ENCODE measurements at regions not wholly inside any gene's neighbourhood (a gene's known extent, or its start where the extent isn't known, plus 50 kb on each side); places are given as distances from the start of the nearest gene placed in this dataset.

GRCh38 chr13:89749888-89750287 is 1597.6 kb upstream of the MIR17HG start:
- no peaks in the 10 kb centered on the region for H3K4me1 Mint-ChIP-seq
- no peaks in the 10 kb centered on the region for H3K27me3 Mint-ChIP-seq
- H3K9me3 Mint-ChIP-seq: peaks cover 3% of the 10 kb centered on the region
- no peak overlapping the region for H3K27ac Mint-ChIP-seq
- H3K4me3 Mint-ChIP-seq: no peak overlapping the region
- DNase-seq: no peak
- no peaks in the 10 kb centered on the region for H3K36me3 Mint-ChIP-seq

- no peak for DNase-seq
- Mint-ChIP-seq H3K27ac (no peak overlapping the region), H3K4me1 (no peaks in the 10 kb centered on the region), H3K36me3 (no peaks in the 10 kb centered on the region), H3K9me3 (peaks cover 2% of the 10 kb centered on the region), H3K27me3 (no peaks in the 10 kb centered on the region), H3K4me3 (no peak overlapping the region)
Observed at GRCh38 chr13:89750371-89750770, 1597.1 kb upstream of the MIR17HG start.

GRCh38 chr13:89751432-89751930 is 1596.0 kb upstream of the MIR17HG start:
- peaks cover 4% of the 10 kb centered on the region for H3K9me3 Mint-ChIP-seq
- H3K4me1 Mint-ChIP-seq: no peaks in the 10 kb centered on the region
- no peak for DNase-seq
- H3K4me3 Mint-ChIP-seq: no peak overlapping the region
- no peaks in the 10 kb centered on the region for H3K27me3 Mint-ChIP-seq
- no peak overlapping the region for H3K27ac Mint-ChIP-seq
- no peaks in the 10 kb centered on the region for H3K36me3 Mint-ChIP-seq

GRCh38 chr13:89752394-89752793 is 1595.1 kb upstream of the MIR17HG start:
- no peak overlapping the region for H3K4me3 Mint-ChIP-seq
- no peaks in the 10 kb centered on the region for H3K4me1 Mint-ChIP-seq
- H3K27me3 Mint-ChIP-seq: no peaks in the 10 kb centered on the region

GRCh38 chr13:89755729-89756492 is 1591.6 kb upstream of the MIR17HG start:
- H3K9me3 Mint-ChIP-seq: peaks cover 5% of the 10 kb centered on the region
- no peak overlapping the region for H3K4me3 Mint-ChIP-seq
- no peak overlapping the region for H3K27ac Mint-ChIP-seq
- no peak for DNase-seq
- H3K36me3 Mint-ChIP-seq: no peaks in the 10 kb centered on the region
- no peaks in the 10 kb centered on the region for H3K4me1 Mint-ChIP-seq
- H3K27me3 Mint-ChIP-seq: no peaks in the 10 kb centered on the region

More at GRCh38 chr13:89752394-89752793, 1595.1 kb upstream of the MIR17HG start:
- DNase-seq: no peak
- H3K27ac Mint-ChIP-seq: no peak overlapping the region
- H3K36me3 Mint-ChIP-seq: no peaks in the 10 kb centered on the region
- H3K9me3 Mint-ChIP-seq: peaks cover 4% of the 10 kb centered on the region

- H3K4me1 Mint-ChIP-seq: no peaks in the 10 kb centered on the region
- DNase-seq: no peak
- H3K9me3 Mint-ChIP-seq: peaks cover 3% of the 10 kb centered on the region
- H3K27me3 Mint-ChIP-seq: no peaks in the 10 kb centered on the region
- H3K27ac Mint-ChIP-seq: no peak overlapping the region
- no peaks in the 10 kb centered on the region for H3K36me3 Mint-ChIP-seq
- no peak overlapping the region for H3K4me3 Mint-ChIP-seq
Observed at GRCh38 chr13:89763005-89763404, 1584.5 kb upstream of the MIR17HG start.

- Mint-ChIP-seq H3K27me3 (no peaks in the 10 kb centered on the region), H3K9me3 (peaks cover 7% of the 10 kb centered on the region), H3K4me3 (no peak overlapping the region), H3K27ac (no peak overlapping the region), H3K4me1 (no peaks in the 10 kb centered on the region), H3K36me3 (no peaks in the 10 kb centered on the region)
- no peak for DNase-seq
Observed at GRCh38 chr13:89783221-89783755, 1564.2 kb upstream of the MIR17HG start.

GRCh38 chr13:89784161-89784809 is 1563.2 kb upstream of the MIR17HG start:
- H3K4me3 Mint-ChIP-seq: no peak overlapping the region
- no peaks in the 10 kb centered on the region for H3K27me3 Mint-ChIP-seq

GRCh38 chr13:89786531-89786930 is 1561.0 kb upstream of the MIR17HG start:
- Mint-ChIP-seq H3K27me3 (no peaks in the 10 kb centered on the region), H3K27ac (no peak overlapping the region), H3K9me3 (peaks cover 4% of the 10 kb centered on the region), H3K36me3 (no peaks in the 10 kb centered on the region), H3K4me1 (no peaks in the 10 kb centered on the region), H3K4me3 (no peak overlapping the region)
- DNase-seq: no peak

More at GRCh38 chr13:89784161-89784809, 1563.2 kb upstream of the MIR17HG start:
- no peaks in the 10 kb centered on the region for H3K36me3 Mint-ChIP-seq
- no peak overlapping the region for H3K27ac Mint-ChIP-seq
- DNase-seq: no peak
- peaks cover 7% of the 10 kb centered on the region for H3K9me3 Mint-ChIP-seq
- H3K4me1 Mint-ChIP-seq: no peaks in the 10 kb centered on the region

- Mint-ChIP-seq H3K27me3 (no peaks in the 10 kb centered on the region), H3K36me3 (no peaks in the 10 kb centered on the region), H3K9me3 (peaks cover 5% of the 10 kb centered on the region), H3K27ac (no peak overlapping the region), H3K4me3 (no peak overlapping the region), H3K4me1 (no peaks in the 10 kb centered on the region)
- no peak for DNase-seq
Observed at GRCh38 chr13:89790696-89791095, 1556.8 kb upstream of the MIR17HG start.

- H3K36me3 Mint-ChIP-seq: no peaks in the 10 kb centered on the region
- no peak overlapping the region for H3K27ac Mint-ChIP-seq
- DNase-seq: no peak
- no peak overlapping the region for H3K4me3 Mint-ChIP-seq
- H3K4me1 Mint-ChIP-seq: no peaks in the 10 kb centered on the region
- peaks cover 5% of the 10 kb centered on the region for H3K9me3 Mint-ChIP-seq
- no peaks in the 10 kb centered on the region for H3K27me3 Mint-ChIP-seq
Observed at GRCh38 chr13:89791971-89792630, 1555.4 kb upstream of the MIR17HG start.

- Mint-ChIP-seq H3K9me3 (peaks cover 8% of the 10 kb centered on the region), H3K27ac (no peak overlapping the region), H3K27me3 (no peaks in the 10 kb centered on the region), H3K36me3 (no peaks in the 10 kb centered on the region), H3K4me1 (no peaks in the 10 kb centered on the region), H3K4me3 (no peak overlapping the region)
- no peak for DNase-seq
Observed at GRCh38 chr13:89796196-89796595, 1551.3 kb upstream of the MIR17HG start.

GRCh38 chr13:89803839-89804238 is 1543.6 kb upstream of the MIR17HG start:
- Mint-ChIP-seq H3K27me3 (no peaks in the 10 kb centered on the region), H3K27ac (no peak overlapping the region), H3K4me1 (no peaks in the 10 kb centered on the region), H3K9me3 (peaks cover 6% of the 10 kb centered on the region), H3K4me3 (no peak overlapping the region), H3K36me3 (no peaks in the 10 kb centered on the region)
- no peak for DNase-seq

- Mint-ChIP-seq H3K27ac (no peak overlapping the region), H3K4me1 (no peaks in the 10 kb centered on the region), H3K27me3 (no peaks in the 10 kb centered on the region), H3K9me3 (peaks cover 3% of the 10 kb centered on the region), H3K4me3 (no peak overlapping the region), H3K36me3 (no peaks in the 10 kb centered on the region)
- DNase-seq: no peak
Observed at GRCh38 chr13:89806594-89806993, 1540.9 kb upstream of the MIR17HG start.

GRCh38 chr13:89812856-89813255 is 1534.6 kb upstream of the MIR17HG start:
- no peak for DNase-seq
- H3K4me1 Mint-ChIP-seq: no peaks in the 10 kb centered on the region
- H3K4me3 Mint-ChIP-seq: no peak overlapping the region
- H3K27me3 Mint-ChIP-seq: no peaks in the 10 kb centered on the region
- H3K27ac Mint-ChIP-seq: no peak overlapping the region
- peaks cover 16% of the 10 kb centered on the region for H3K9me3 Mint-ChIP-seq
- H3K36me3 Mint-ChIP-seq: no peaks in the 10 kb centered on the region

All from activated naive CD8-positive, alpha-beta T cell treated with anti-CD3 and anti-CD28 coated beads for 36 hours (primary cell).